ENCODE measurements at regions not wholly inside any gene's neighbourhood (a gene's known extent, or its start where the extent isn't known, plus 50 kb on each side); places are given as distances from the start of the nearest gene placed in this dataset.

GRCh38 chr15:95918525-95918924, 412.0 kb upstream of the NR2F2 start:
- no peak for DNase-seq (ENCODE audit: low spot score)

DNA sequence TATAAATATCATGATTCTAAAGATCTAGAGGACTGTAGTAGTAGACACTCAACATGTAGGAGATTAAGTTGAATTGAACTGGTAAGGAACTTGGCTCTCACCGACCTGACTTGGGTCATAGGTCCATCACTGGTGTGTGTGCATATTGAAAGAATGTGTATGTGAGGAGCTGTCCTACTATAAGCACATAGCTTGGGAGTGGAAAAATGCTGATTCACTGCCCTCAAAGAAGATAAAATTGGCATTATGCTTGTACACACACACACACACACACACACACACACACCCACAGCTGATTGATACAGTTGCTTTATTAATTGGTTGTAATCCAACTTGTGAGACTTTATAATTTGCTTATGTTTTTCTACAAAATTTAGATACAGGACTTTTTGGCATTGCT, 411.0 kb upstream of the NR2F2 start:
- DNase-seq (ENCODE audit: low spot score): no peak

DNA sequence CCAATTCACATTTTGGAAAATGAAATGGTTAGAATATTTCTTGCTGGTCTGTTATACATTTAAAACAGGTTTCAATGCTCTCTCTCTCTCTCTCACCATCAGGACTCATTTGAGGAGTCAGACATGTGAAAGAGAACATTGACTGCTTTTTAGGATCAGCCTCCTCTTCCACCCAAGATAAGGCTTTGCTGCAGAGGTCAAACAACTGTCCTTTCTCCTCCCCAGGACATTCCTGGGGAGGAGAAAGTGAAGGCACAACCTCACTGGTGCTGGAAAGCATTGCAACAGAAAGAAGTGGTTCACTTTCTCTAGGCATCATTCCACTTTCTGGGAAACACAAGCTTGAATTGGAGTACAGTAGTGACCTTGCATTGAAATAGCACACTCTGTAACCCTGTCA, 409.1 kb upstream of the NR2F2 start:
- no peak for DNase-seq (ENCODE audit: low spot score)

DNA sequence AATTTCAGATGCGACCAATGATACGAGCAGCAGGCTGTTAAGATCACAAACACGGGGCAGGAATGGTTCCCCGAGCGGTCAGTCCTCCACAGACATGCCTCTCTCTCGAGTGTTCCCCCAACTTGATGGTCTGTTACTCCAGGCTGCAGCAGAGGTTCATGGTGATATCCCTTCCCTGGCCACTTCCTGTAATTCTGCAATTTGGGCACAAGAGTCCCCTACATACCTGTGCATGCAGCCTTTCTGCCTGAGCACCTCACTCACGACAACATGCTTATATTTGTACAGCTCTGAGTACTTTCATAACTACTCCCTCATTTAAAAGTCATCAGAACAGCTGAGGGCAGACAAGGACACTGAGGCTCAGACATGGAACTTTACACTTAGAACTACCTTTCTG, 408.1 kb upstream of the NR2F2 start:
- no peak for DNase-seq (ENCODE audit: low spot score)

DNA sequence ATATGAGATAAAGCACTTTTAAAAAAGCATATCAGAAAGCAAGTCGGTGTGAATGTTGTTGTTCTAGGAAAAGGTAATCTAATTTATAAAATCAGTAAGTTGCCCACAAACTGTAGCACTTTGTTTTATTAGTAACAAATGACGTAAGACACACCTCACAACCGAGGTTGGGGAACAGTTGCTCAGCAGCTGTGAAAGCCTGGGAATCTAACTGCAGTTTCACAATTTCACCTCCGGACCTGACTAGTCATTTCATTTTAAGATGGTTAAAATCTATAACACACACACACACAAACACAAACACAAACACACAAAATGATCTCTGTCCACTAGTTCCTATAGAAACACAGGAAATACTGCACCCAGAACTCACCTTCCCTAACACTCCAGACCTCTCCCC, 406.7 kb upstream of the NR2F2 start:
- no peak for DNase-seq (ENCODE audit: low spot score)

DNA sequence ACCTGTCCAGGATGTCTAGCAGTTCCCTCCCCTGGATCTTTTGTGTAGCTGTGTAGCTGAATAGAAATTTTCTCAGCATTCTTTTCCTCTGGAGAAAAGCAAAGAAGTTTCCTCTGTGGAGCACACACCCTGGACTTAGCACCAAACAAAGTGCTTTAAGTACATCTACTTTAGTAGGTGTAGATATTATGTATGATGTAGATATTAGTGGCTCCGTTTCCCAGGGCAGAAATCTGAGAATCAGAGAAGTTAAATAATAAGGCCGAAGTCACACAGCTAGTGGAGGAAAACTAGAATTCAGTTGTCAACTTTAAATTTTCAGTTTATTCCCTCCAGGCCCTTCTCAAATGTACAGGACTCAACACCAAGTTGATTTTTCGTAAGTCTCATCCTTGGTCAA, 401.7 kb upstream of the NR2F2 start:
- no peak for DNase-seq (ENCODE audit: low spot score)

DNA sequence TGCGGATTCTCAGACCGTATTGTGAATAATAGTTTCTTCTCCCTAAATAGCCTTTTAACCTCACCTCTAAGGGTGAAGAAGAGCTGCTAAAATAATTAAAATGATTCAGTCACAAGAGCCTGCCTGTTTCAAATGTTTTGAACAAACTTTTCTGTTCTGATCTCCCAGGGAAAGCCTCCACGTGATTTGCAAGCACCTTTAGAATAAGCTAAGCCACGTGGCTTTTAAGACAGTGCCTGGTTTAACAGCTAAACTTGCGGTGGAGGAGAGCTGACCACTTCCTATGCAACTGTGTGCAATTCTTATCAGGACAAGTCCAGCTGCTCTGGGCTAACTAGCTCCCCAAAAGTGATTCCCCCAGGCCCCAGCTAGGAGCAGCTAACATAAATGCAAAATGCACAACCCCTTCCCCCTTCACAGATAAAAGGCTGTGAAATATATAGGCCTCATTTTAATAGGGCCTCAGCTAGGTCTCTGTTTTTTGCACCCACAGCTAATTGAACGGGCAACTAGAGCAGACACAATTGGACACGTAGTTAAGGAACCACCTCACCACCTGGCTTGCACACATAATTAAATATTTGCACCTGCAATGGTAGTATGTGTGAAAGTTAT, 401.2 kb upstream of the NR2F2 start:
- no peak for DNase-seq (ENCODE audit: low spot score)

GRCh38 chr15:95930659-95931375, 399.7 kb upstream of the NR2F2 start:
- no peak for DNase-seq (ENCODE audit: low spot score)

GRCh38 chr15:95931619-95932018, 398.9 kb upstream of the NR2F2 start:
- no peak for DNase-seq (ENCODE audit: low spot score)

DNA sequence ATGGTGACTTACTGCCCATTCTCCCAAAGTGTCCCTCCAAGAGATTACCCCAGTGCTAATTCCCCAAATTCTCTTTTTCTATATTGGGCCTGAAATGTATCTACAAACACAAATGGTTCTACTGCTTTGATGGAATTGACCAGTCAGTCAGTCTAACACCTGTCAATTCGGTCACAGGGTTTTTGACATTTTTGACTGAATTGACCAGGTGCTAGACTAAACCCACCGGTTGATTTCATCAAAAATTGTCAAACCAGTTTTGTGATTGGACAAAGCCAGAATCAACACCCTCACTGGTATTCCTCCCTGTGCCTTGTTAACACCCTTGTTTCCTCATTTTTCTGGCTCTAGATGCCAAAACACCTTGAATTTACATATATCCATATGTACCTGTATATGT, 398.4 kb upstream of the NR2F2 start:
- DNase-seq (ENCODE audit: low spot score): no peak

DNA sequence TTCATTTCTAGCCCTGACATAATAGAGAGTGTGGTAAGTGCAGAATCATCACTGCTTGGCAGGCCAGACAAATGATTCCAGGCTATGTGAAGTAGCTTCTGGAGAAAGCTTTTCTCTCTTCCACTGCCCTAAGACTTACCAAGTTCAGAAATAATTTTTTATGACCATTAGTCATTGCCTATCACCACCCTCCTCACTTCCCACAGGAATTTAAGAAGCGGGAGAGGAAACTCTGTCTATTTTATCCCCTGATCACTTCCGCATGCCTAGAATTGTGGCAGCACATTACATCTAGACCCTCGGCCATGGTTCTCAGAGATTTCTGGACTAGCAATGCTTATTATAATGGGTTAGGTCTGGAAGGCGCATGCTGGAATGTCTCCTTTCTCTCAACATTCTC, 397.8 kb upstream of the NR2F2 start:
- DNase-seq (ENCODE audit: low spot score): no peak

- DNase-seq (ENCODE audit: low spot score): no peak
These were observed 394.6 kb upstream of the NR2F2 start for GRCh38 chr15:95935852-95936251.

DNA sequence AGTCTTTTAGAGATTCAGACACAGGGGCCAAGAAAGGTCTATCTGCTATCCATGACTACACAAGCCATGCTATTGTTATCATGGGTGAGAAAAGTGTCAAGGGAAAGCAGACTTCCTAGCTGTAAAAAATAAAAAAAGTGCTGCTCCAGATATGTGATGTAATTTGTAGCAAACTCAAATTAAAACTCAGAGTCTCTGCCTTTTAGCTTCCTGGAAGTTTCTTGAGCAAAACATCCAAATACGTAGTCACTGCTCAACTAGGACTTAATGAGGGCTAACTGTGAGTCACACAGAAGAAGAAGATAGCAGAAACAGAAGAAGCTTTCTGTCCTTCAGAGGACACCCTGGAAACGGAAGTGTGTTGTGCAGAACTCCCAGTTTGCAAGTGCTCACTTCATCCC, 393.4 kb upstream of the NR2F2 start:
- DNase-seq (ENCODE audit: low spot score): no peak

DNA sequence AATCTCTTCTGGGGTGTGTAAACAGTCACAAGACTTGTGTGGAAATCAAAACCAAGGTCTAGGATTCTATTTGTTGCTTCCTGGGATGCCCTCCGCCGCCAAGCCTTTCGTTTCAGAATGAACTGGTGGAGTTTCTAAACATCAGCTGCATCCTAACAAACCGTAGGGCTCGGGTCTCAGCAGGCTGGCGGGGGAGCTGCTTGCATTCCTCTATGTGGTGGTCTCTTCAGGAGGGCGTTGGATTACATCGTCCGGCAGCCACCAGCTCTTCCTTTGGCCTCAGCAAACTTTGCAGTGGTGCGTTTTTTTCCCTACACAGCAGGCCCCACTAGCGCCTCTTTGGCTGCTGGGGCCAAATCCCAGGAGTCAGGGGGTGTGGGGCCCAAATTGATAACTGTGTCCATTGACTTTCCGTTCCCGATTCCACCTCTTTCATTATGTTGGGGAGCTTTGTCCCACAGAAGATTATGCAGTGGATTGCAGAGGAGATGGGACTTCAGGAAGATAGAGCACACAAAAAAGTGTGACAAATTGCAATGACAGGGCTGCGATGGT, 390.0 kb upstream of the NR2F2 start:
- no peak for DNase-seq (ENCODE audit: low spot score)

GRCh38 chr15:95944193-95944592, 386.3 kb upstream of the NR2F2 start:
- no peak for DNase-seq (ENCODE audit: low spot score)

DNA sequence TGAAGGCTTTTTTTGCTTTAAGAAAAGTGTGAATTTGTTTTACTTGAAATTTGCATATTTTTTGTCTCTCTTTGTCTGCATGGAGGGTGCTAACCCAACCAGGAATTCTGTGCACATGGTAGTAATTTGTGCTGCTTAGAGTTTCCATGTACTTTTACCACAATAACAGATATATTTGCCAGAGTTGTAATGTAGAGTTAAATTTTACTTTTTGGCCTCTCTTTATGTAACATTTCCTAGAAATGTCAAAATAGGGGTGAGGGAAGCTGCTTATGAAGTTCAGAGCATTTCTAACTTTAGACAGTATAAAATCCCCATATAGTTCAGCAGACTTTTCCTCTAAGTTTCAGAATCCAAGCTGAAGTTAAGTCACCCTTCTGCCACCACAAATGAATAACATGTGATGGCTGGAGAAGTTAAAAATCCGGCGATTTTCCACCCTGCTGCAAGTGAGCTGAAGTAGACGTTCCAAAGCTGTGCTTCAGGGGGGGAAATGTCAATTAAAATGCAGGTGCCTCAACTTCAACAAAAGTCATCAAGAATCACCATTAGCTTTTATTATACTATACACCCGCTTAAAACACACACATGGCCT, 385.7 kb upstream of the NR2F2 start:
- no peak for DNase-seq (ENCODE audit: low spot score)

DNA sequence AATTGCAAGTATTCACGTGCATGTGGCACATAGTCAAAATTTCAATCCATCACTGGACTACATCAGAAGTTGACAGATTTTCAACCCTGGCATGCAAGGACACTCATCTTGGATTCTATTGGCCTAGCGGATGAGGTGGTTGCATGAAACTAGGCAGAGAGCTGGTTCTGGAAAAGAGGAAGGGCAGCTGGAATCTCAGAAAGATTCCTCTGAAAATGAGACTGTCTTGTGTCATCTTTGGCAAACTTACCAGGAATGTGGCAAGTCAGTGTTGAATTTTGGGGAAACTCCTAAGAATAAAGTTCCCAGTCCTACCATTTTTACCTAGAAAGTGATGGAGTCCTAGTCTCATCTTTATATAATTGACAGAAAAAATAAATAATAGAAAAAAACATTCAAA, 384.3 kb upstream of the NR2F2 start:
- DNase-seq (ENCODE audit: low spot score): no peak

GRCh38 chr15:95946926-95947325, 383.6 kb upstream of the NR2F2 start:
- no peak for DNase-seq (ENCODE audit: low spot score)

DNA sequence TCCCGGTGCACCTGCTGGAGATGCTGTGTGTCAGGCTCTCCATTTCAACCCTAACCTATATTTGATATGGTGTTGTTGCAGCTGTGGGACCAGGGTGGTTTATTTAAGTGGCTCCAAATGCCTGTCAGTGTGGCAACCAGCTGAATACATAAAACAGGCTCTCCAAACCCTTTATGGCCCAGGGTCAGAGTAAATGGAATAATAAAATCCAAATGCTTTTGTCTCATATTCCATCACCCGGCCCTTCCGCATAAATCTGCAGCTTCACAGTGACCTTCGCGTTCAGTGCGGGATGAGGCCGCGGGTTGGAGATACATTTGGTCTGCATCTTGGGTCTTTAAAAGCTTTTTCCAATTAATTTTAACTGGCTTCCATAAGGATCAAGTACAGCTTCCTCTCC, 382.1 kb upstream of the NR2F2 start:
- no peak for DNase-seq (ENCODE audit: low spot score)

GRCh38 chr15:95953032-95953431, 377.5 kb upstream of the NR2F2 start:
- DNase-seq (ENCODE audit: low spot score): no peak

DNA sequence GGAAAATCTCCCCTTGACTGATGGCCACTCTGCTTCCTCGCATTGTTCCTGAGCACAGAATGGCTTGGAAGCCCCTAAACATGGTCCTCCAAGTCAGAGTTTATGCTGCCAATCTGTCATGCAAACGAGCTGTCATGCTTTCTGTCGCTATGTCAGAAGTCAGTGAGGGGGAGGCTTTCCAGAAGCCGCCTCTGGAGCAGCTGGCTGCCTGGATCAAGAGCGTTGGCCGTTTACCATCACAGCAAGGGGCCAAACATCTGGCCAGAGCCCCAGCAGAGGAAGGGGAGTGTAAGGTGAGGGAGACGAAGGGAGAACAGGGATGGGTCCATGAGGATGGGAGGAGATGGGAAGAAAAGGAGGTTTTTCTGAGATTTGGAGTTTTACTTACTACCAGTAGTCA, 372.6 kb upstream of the NR2F2 start:
- no peak for DNase-seq (ENCODE audit: low spot score)

DNA sequence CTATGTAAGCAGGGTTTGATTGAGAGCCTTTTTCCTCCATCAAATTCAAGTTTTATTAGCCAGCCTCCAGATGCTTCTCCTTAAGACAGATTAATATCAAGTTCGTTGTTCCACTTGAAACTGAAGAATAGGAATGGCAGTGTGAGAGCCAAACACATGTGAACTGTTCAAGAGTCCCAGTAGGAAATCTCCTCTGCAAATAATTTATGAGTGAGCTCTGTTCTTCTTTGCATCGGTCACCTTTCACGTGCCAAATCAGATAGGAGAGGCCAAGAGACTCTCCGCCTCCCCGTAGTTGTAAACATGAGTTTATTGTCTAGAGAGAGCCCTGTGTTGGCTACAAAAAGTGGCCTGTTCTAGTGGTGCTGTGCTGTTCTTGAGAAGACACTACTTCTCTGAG, 372.1 kb upstream of the NR2F2 start:
- no peak for DNase-seq (ENCODE audit: low spot score)

GRCh38 chr15:95968856-95969255, 361.6 kb upstream of the NR2F2 start:
- no peak for DNase-seq (ENCODE audit: low spot score)

- DNase-seq (ENCODE audit: low spot score): no peak
These were observed 360.2 kb upstream of the NR2F2 start for GRCh38 chr15:95970326-95970725.
